ENCODE measurements at regions not wholly inside any gene's neighbourhood (a gene's known extent, or its start where the extent isn't known, plus 50 kb on each side); places are given as distances from the start of the nearest gene placed in this dataset.

DNA sequence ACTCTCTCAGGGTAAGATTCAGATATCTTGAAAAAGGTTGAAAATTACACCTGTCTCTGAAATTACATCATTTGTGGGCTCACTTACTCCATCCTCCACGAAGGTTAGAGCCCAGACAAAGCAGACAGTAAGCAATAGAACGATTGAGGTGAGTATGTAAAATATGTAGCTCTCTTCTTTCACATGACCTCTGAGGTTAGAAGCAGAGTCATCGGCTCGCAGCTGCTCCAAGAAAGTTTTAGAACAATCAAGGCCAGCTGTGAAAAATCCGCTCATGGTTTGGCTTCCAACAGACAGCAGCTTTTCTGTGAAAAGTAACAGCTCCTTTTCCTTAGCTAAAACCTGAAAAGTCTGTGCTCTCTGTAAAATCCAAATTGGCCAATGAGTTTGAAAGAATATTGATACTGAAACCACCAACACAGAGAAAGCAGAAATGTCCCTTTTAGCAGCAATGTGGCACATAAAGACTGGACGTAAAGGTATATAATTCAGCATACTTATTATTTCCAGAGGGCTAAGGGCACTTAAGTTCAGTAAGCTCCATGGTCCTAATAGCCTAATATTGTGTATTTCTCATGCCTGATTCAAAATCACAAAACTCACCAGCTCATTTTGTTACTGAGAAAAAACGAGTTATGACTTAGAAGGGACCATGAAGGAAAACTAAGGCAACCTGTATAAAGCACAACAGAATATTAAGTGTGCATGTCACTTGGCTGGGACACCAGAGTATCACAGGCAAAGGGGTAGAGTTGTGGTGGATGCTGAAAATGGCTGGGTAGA is 78.2 kb downstream of the FAM76B start:
- POLR2A ChIA-PET: interaction anchor here (0.6 kb wide), 1 partner anchor 877 kb away, joined by 3 read pairs; no protein-coding TSS in a partner anchor
- Histone ChIP-seq H3K9me1 (replicated peaks; ENCODE audit: control insufficient read depth, extremely low read depth, insufficient read depth, low read length) (no peaks in the 10 kb centered on the region), H3K9me3 (replicated peaks; ENCODE audit: control insufficient read depth, insufficient read depth, low read length) (no peaks in the 10 kb centered on the region), H3K4me2 (ENCODE audit: insufficient read depth, low read length) (no peak overlapping the region), H3K4me1 (ENCODE audit: control insufficient read depth, extremely low read depth, insufficient read depth, low read length) (no peaks in the 10 kb centered on the region), H3K9ac (replicated peaks; ENCODE audit: extremely low read depth, insufficient read depth, low read length) (no peak overlapping the region), H2AFZ (ENCODE audit: low read depth, low read length) (no peak overlapping the region), H3K36me3 (ENCODE audit: control insufficient read depth in 2 of 2, extremely low read depth in 1 of 2, insufficient read depth in 2 of 2, low read length in 2 of 2) (no peaks in the 10 kb centered on the region), H3K27ac (ENCODE audit: insufficient read depth, low read depth, low read length) (no peak overlapping the region), H3K4me3 (replicated peaks in 1 of 3; ENCODE audit: insufficient read depth in 1 of 3, low read depth in 1 of 3, low read length in 3 of 3) (no peak overlapping the region), H3K79me2 (ENCODE audit: control insufficient read depth, insufficient read depth, low read length) (no peaks in the 10 kb centered on the region), H4K20me1 (replicated peaks; ENCODE audit: control insufficient read depth, extremely low read depth, insufficient read depth, low read length) (no peaks in the 10 kb centered on the region), H3K27me3 (ENCODE audit: control insufficient read depth in 2 of 2, insufficient read depth in 2 of 2, low read length in 2 of 2) (peaks cover 16 to 17% of the 10 kb centered on the region in 2 experiments)
- intact Hi-C loops (cut with micrococcal nuclease) (no loop called here), dilution Hi-C loops (cut with MboI; ENCODE audit: extremely low pct_ligation_motif_present, low sequenced_read_pairs) (no loop called here)
- CTCF ChIA-PET: interaction anchor here (1.5 kb wide), 1 partner anchor 9 kb away, joined by 5 read pairs; no protein-coding TSS in a partner anchor
- no peak for DNase-seq (ENCODE audit: low read depth, low spot score)
- BruUV-seq (replicated peaks): no TSS peak
- no peak for FAIRE-seq
- no peak for TF ChIP-seq MYC (IDR thresholded peaks at IDR 0.05; ENCODE audit: low read depth, low read length)
- TF ChIP-seq GATA2 (IDR thresholded peaks at IDR 0.05; ENCODE audit: insufficient read depth, insufficient read length, low read depth, low read length): no peak
- TF ChIP-seq EZH2 (IDR thresholded peaks at IDR 0.05; ENCODE audit: borderline replicate concordance, low read depth, low read length, severe bottlenecking): no peak
- TF ChIP-seq JUN (IDR thresholded peaks at IDR 0.05; ENCODE audit: borderline replicate concordance, insufficient read depth, insufficient read length, low read depth): no peak
- no peak for TF ChIP-seq POLR2A (IDR thresholded peaks at IDR 0.05; ENCODE audit: low read depth, low read length)
- TF ChIP-seq, protein P1, sequence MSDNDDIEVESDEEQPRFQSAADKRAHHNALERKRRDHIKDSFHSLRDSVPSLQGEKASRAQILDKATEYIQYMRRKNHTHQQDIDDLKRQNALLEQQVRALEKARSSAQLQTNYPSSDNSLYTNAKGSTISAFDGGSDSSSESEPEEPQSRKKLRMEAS (IDR thresholded peaks at IDR 0.05; ENCODE audit: insufficient read depth, insufficient read length): no peak
- TF ChIP-seq, protein P2, sequence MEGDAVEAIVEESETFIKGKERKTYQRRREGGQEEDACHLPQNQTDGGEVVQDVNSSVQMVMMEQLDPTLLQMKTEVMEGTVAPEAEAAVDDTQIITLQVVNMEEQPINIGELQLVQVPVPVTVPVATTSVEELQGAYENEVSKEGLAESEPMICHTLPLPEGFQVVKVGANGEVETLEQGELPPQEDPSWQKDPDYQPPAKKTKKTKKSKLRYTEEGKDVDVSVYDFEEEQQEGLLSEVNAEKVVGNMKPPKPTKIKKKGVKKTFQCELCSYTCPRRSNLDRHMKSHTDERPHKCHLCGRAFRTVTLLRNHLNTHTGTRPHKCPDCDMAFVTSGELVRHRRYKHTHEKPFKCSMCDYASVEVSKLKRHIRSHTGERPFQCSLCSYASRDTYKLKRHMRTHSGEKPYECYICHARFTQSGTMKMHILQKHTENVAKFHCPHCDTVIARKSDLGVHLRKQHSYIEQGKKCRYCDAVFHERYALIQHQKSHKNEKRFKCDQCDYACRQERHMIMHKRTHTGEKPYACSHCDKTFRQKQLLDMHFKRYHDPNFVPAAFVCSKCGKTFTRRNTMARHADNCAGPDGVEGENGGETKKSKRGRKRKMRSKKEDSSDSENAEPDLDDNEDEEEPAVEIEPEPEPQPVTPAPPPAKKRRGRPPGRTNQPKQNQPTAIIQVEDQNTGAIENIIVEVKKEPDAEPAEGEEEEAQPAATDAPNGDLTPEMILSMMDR (IDR thresholded peaks at IDR 0.05; ENCODE audit: extremely low read depth in 1 of 2, insufficient read depth in 1 of 2, low read depth in 1 of 2, low read length in 2 of 2): no peak
- no peak for TF ChIP-seq POLR2AphosphoS5 (IDR thresholded peaks at IDR 0.05; ENCODE audit: insufficient read depth, low read depth, low read length)
- no peak for TF ChIP-seq FOS (IDR thresholded peaks at IDR 0.05; ENCODE audit: borderline replicate concordance, insufficient read depth, low read length)

Data from endothelial cell of umbilical vein (primary cell).